ENCODE measurements at regions not wholly inside any gene's neighbourhood (a gene's known extent, or its start where the extent isn't known, plus 50 kb on each side); places are given as distances from the start of the nearest gene placed in this dataset.

DNA sequence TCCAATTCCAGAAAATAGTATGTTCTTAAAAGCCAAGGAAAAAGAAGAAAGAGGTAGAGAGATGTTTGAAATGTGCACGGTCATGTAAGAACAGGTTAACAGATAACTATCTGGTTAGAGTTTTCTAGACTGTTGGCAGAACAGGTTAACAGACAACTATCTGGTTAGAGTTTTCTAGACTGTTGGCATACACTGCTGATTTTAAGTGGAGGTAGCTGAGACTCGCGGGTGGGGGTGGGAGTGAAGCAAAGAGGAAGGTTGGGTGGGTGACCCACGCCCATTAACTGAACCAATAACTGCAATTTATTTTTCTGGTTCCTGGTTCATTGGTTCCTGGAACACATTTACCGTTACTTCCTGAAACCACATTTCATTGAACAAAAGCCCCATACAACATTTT, 157.5 kb downstream of the ELOVL4 start:
- TF ChIP-seq, protein P1, sequence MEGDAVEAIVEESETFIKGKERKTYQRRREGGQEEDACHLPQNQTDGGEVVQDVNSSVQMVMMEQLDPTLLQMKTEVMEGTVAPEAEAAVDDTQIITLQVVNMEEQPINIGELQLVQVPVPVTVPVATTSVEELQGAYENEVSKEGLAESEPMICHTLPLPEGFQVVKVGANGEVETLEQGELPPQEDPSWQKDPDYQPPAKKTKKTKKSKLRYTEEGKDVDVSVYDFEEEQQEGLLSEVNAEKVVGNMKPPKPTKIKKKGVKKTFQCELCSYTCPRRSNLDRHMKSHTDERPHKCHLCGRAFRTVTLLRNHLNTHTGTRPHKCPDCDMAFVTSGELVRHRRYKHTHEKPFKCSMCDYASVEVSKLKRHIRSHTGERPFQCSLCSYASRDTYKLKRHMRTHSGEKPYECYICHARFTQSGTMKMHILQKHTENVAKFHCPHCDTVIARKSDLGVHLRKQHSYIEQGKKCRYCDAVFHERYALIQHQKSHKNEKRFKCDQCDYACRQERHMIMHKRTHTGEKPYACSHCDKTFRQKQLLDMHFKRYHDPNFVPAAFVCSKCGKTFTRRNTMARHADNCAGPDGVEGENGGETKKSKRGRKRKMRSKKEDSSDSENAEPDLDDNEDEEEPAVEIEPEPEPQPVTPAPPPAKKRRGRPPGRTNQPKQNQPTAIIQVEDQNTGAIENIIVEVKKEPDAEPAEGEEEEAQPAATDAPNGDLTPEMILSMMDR (IDR thresholded peaks at IDR 0.05; ENCODE audit: poor library complexity, severe bottlenecking): no peak
- DNase-seq (ENCODE audit: low spot score): no peak
- no peaks in the 10 kb centered on the region for H3K4me1 ChIP-seq (ENCODE audit: insufficient read depth, poor library complexity, severe bottlenecking)
- no peak overlapping the region for H3K4me3 ChIP-seq (ENCODE audit: severe bottlenecking)
- no peak for ATAC-seq (ENCODE audit: low read depth)
- no peaks in the 10 kb centered on the region for H3K27me3 ChIP-seq (ENCODE audit: insufficient read depth, poor library complexity, severe bottlenecking)
- no peak overlapping the region for H3K27ac ChIP-seq (ENCODE audit: poor library complexity, severe bottlenecking)
- H3K36me3 ChIP-seq (ENCODE audit: low read depth): no peaks in the 10 kb centered on the region
- H3K9me3 ChIP-seq (ENCODE audit: severe bottlenecking): no peaks in the 10 kb centered on the region

DNA sequence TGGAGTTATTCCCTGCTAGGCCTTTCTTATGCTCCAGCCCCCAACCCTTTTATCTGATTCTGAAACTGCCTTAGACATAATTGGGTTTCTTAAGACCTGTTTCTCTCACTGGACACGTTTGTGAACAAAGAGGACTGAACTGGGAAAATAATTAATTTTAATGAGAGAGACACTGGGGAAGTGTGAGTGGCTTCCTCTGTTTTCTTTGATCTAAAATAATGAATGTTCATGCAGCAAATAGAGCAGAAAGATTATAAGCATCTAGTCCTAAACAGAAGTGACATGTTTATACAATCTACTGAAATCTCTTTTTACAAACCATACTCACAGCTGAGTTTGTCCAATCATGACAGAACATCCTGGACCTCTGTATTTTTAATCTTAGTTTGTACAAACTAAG, 157.6 kb downstream of the SH3BGRL2 start:
- Histone ChIP-seq H3K36me3 (ENCODE audit: low read depth) (no peaks in the 10 kb centered on the region), H3K27ac (ENCODE audit: poor library complexity, severe bottlenecking) (no peak overlapping the region), H3K4me3 (ENCODE audit: severe bottlenecking) (no peak overlapping the region), H3K27me3 (ENCODE audit: insufficient read depth, poor library complexity, severe bottlenecking) (peaks cover 3% of the 10 kb centered on the region), H3K9me3 (ENCODE audit: severe bottlenecking) (no peaks in the 10 kb centered on the region), H3K4me1 (ENCODE audit: insufficient read depth, poor library complexity, severe bottlenecking) (no peaks in the 10 kb centered on the region)
- DNase-seq (ENCODE audit: low spot score) (no peak), ATAC-seq (ENCODE audit: low read depth) (no peak)
- TF ChIP-seq, protein P1 (IDR thresholded peaks at IDR 0.05; ENCODE audit: poor library complexity, severe bottlenecking): no peak

DNA sequence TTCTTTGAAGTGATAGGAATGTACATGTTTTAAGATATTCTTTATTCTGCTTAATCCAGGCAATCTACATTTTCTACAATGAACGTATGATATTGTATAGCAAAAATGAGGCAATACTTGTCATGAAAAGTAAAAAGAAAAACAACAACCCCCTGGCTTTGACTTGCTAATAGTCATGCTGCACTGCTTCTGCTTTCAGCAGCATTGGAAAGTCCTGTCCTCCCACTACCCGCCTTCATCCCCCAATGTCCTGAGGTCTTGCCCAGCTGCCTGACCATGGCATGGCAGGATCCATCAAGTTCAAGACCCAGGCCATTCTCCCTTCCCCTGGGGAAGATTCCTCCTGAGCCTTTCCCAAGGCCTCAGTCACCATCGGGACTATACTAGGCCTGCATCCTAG, 156.5 kb downstream of the SH3BGRL2 start:
- H3K27me3 ChIP-seq (ENCODE audit: insufficient read depth, poor library complexity, severe bottlenecking): peaks cover 3% of the 10 kb centered on the region
- H3K9me3 ChIP-seq (ENCODE audit: severe bottlenecking): no peaks in the 10 kb centered on the region
- DNase-seq (ENCODE audit: low spot score): no peak
- no peak overlapping the region for H3K27ac ChIP-seq (ENCODE audit: poor library complexity, severe bottlenecking)
- no peak overlapping the region for H3K4me3 ChIP-seq (ENCODE audit: severe bottlenecking)
- no peaks in the 10 kb centered on the region for H3K4me1 ChIP-seq (ENCODE audit: insufficient read depth, poor library complexity, severe bottlenecking)
- ATAC-seq (ENCODE audit: low read depth): no peak
- no peaks in the 10 kb centered on the region for H3K36me3 ChIP-seq (ENCODE audit: low read depth)
- TF ChIP-seq, protein P1 (IDR thresholded peaks at IDR 0.05; ENCODE audit: poor library complexity, severe bottlenecking): no peak

DNA sequence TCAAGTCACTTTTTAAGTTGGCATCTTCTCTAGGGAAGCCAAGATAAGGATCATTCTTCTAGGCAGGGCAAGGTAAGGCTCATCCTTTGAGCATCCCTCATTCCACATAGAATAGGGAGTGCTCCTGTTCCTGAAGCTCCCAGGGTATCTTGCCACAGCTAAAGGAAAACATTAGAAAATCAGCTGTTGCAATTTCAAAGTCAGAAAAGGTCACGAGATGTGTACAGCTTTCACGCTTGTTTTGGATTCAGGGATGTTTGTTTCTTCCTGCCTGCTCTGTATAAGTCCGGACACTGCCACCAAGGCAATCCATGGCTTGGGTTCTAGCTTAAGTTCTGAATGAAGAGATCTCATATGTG, 153.2 kb downstream of the SH3BGRL2 start:
- H3K4me1 ChIP-seq (ENCODE audit: insufficient read depth, poor library complexity, severe bottlenecking): no peaks in the 10 kb centered on the region
- no peak for ATAC-seq (ENCODE audit: low read depth)
- DNase-seq (ENCODE audit: low spot score): no peak
- H3K9me3 ChIP-seq (ENCODE audit: severe bottlenecking): no peaks in the 10 kb centered on the region
- H3K27me3 ChIP-seq (ENCODE audit: insufficient read depth, poor library complexity, severe bottlenecking): peaks cover 3% of the 10 kb centered on the region
- H3K27ac ChIP-seq (ENCODE audit: poor library complexity, severe bottlenecking): no peak overlapping the region
- no peaks in the 10 kb centered on the region for H3K36me3 ChIP-seq (ENCODE audit: low read depth)
- no peak overlapping the region for H3K4me3 ChIP-seq (ENCODE audit: severe bottlenecking)
- TF ChIP-seq, protein P1 (IDR thresholded peaks at IDR 0.05; ENCODE audit: poor library complexity, severe bottlenecking): no peak

DNA sequence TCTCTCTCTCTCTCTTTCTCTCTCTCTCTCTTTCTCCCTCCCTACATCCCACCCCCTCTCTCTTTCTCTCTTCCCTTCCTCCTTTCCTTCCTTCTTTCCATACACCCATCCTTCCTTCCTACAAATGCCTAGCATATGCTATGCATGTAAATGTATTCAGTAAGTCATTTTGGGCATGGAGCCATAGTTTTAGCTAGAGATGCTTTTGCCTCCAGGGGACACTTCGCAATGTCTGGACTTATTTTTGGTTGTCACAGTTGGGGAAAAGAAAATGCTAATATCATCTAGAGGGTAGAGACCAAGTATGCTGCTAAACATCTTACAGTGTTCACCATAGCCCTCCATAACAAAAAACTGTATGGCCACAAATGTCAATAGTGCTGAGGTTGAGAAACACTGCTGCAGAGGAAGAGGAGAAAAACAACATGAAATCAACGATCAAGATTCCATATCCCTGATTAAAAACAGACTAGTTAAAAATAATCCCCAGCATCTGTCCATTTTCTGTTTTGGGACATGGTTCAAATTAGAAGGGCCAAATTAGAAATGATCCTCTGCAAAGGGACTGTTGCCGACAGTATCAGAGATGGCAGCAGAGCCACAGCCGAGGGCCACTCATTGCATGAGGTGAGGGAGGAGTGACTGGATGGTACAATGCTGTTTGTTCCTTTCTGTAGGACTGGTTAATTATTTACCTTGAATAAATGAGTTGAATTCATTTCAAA, 152.7 kb downstream of the SH3BGRL2 start:
- TF ChIP-seq, protein P1 (IDR thresholded peaks at IDR 0.05; ENCODE audit: poor library complexity, severe bottlenecking): no peak

More for the DNA sequence above, 152.7 kb downstream of the SH3BGRL2 start:
- H3K4me3 ChIP-seq (ENCODE audit: severe bottlenecking): no peak overlapping the region
- DNase-seq (ENCODE audit: low spot score): no peak
- no peaks in the 10 kb centered on the region for H3K36me3 ChIP-seq (ENCODE audit: low read depth)
- no peak overlapping the region for H3K27ac ChIP-seq (ENCODE audit: poor library complexity, severe bottlenecking)
- no peak for ATAC-seq (ENCODE audit: low read depth)
- no peaks in the 10 kb centered on the region for H3K9me3 ChIP-seq (ENCODE audit: severe bottlenecking)
- H3K27me3 ChIP-seq (ENCODE audit: insufficient read depth, poor library complexity, severe bottlenecking): peaks cover 3% of the 10 kb centered on the region
- no peaks in the 10 kb centered on the region for H3K4me1 ChIP-seq (ENCODE audit: insufficient read depth, poor library complexity, severe bottlenecking)
